ENCODE measurements at regions not wholly inside any gene's neighbourhood (a gene's known extent, or its start where the extent isn't known, plus 50 kb on each side); places are given as distances from the start of the nearest gene placed in this dataset.

DNA sequence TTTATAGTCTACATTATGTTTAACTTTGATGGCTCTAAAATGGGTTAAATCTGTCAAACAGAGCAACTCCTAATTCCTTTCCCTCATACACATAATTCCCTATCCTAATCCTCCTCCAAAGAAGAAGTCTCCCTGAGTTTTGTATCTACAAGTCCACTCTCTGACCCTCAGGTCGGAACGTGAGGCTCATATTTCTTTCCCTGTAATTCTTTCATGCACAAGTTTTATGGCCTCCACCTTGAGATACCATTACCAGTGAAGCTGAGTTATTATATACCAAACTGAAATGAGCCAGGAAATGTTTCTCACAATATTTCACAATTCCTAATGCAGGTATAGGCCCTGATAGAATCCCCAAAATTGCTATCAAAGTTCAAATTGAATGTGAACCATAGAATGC, 106.4 kb downstream of the CASP12 start:
- no peak for TF ChIP-seq POLR2A (IDR thresholded peaks at IDR 0.05; ENCODE audit: low read length)
- no peak for TF ChIP-seq GATA1 (IDR thresholded peaks at IDR 0.05; ENCODE audit: low read depth, low read length)
